HG02642 (cell line): ENCODE measurements at regions not wholly inside any gene's neighbourhood (a gene's known extent, or its start where the extent isn't known, plus 50 kb on each side); places are given as distances from the start of the nearest gene placed in this dataset.

ENCODE experiments used
- ATAC-seq: cut with Tn5 transposase; IDR thresholded peaks from one replicate; pipeline ENCODE4 v1.9.1; 2021; ENCODE audit warnings: mild to moderate bottlenecking; ENCODE audit not compliant: unreplicated experiment, poor library complexity

- ATAC-seq = no peak
Observed at GRCh38 chr13:106259928-106260327, 275.5 kb downstream of the EFNB2 start.

GRCh38 chr13:106246666-106247188 lies 288.7 kb downstream of the EFNB2 start:
- no peak for ATAC-seq

- ATAC-seq = no peak
Observed at GRCh38 chr13:106246242-106246641, 289.2 kb downstream of the EFNB2 start.

- no peak for ATAC-seq
Observed at GRCh38 chr13:106243011-106243565, 292.4 kb downstream of the EFNB2 start.

- ATAC-seq = no peak
Observed at GRCh38 chr13:106241974-106242953, 293.2 kb downstream of the EFNB2 start.

- no peak for ATAC-seq
Observed at GRCh38 chr13:106238690-106239089, 296.8 kb downstream of the EFNB2 start.

- ATAC-seq = no peak
Observed at GRCh38 chr13:106234636-106235035, 300.8 kb downstream of the EFNB2 start.

- no peak for ATAC-seq
Observed at GRCh38 chr13:106233134-106233735, 302.2 kb downstream of the EFNB2 start.

GRCh38 chr13:106232681-106233080 lies 302.8 kb downstream of the EFNB2 start:
- no peak for ATAC-seq

GRCh38 chr13:106230450-106230849 lies 305.0 kb downstream of the EFNB2 start:
- ATAC-seq = no peak

- no peak for ATAC-seq
Observed at GRCh38 chr13:106225126-106225525, 310.3 kb downstream of the EFNB2 start.

- no peak for ATAC-seq
Observed at GRCh38 chr13:106220211-106220610, 315.3 kb downstream of the EFNB2 start.

- no peak for ATAC-seq
Observed at GRCh38 chr13:106213028-106213757, 322.3 kb downstream of the EFNB2 start.

GRCh38 chr13:106212386-106213010 lies 323.0 kb downstream of the EFNB2 start:
- ATAC-seq = no peak

GRCh38 chr13:106210324-106210723 lies 325.1 kb downstream of the EFNB2 start:
- no peak for ATAC-seq

- no peak for ATAC-seq
Observed at GRCh38 chr13:106205871-106206270, 329.6 kb downstream of the EFNB2 start.

GRCh38 chr13:106197496-106197895 lies 338.0 kb downstream of the EFNB2 start:
- no peak for ATAC-seq

- ATAC-seq = no peak
Observed at GRCh38 chr13:106187501-106188095, 347.9 kb downstream of the EFNB2 start.

- no peak for ATAC-seq
Observed at GRCh38 chr13:106187101-106187500, 348.4 kb downstream of the EFNB2 start.
